HEK293 (cell line): ENCODE measurements at regions not wholly inside any gene's neighbourhood (a gene's known extent, or its start where the extent isn't known, plus 50 kb on each side); places are given as distances from the start of the nearest gene placed in this dataset.

Experiments
- CTCF ChIA-PET: fragments of 350-600 bp; formaldehyde crosslinking; extraction: SDS; loops from one replicate; lab custom pipeline; 2021; ENCODE audit warnings: antibody characterized with exemption; lab: Yijun Ruan, JAX
- POLR2A ChIA-PET: fragments of 300-600 bp; formaldehyde crosslinking; extraction: SDS; loops from one replicate; lab custom pipeline; 2020; ENCODE audit warnings: antibody characterized with exemption, inconsistent platforms; lab: Yijun Ruan, JAX
- H3K27ac ChIP-seq: fragments of 200-500 bp; sonication (Bioruptor generic); 2 replicates; pipeline ENCODE4 v1.5.1; 2014; ENCODE audit warnings: low read depth, low read length, control low read depth, inconsistent platforms; ENCODE audit errors: extremely low read depth
- H3K36me3 ChIP-seq, 2 experiments: fragments of 200-500 bp in 1 of 2; sonication (Bioruptor generic) in 1 of 2; 1 replicate in 1 of 2; 2 replicates in 1 of 2; pipeline ENCODE4 v1.5.1; 2014 to 2017; ENCODE audit warnings: inconsistent platforms in 2 of 2, low read length in 2 of 2; ENCODE audit not compliant: control insufficient read depth in 2 of 2, insufficient read depth in 1 of 2
- H3K4me1 ChIP-seq: fragments of 200-500 bp; sonication (Bioruptor generic); 2 replicates; pipeline ENCODE4 v1.5.1; 2014; ENCODE audit warnings: mild to moderate bottlenecking, low read length, inconsistent platforms; ENCODE audit not compliant: control insufficient read depth, insufficient read depth
- H3K4me3 ChIP-seq: 2 replicates; pipeline ENCODE4 v1.5.1; 2011; ENCODE audit warnings: low read depth, mild to moderate bottlenecking, control low read depth, low read length, moderate library complexity
- H3K9me3 ChIP-seq: fragments of 200-500 bp; sonication (Bioruptor generic); 2 replicates; pipeline ENCODE4 v1.5.1; 2014; ENCODE audit warnings: low read depth, low read length, inconsistent platforms; ENCODE audit not compliant: control insufficient read depth, insufficient read depth
- BCL6B ChIP-seq: fragments of 450-650 bp; formaldehyde crosslinking; IDR thresholded peaks from 2 replicates; pipeline ENCODE4 v1.5.1; 2017; ENCODE audit warnings: missing biosample characterization, missing genetic modification characterization
- FEZF1 ChIP-seq: fragments of 450-650 bp; formaldehyde crosslinking; IDR thresholded peaks from 2 replicates; pipeline ENCODE4 v1.5.1; 2016; ENCODE audit warnings: missing biosample characterization, missing genetic modification characterization
- HOXA7 ChIP-seq: sonication (generic); formaldehyde crosslinking; IDR thresholded peaks from 2 replicates; pipeline ENCODE4 v1.8.1; 2022; ENCODE audit warnings: missing genetic modification reagents, borderline replicate concordance
- KLF16 ChIP-seq: fragments of 450-650 bp; formaldehyde crosslinking; IDR thresholded peaks from 2 replicates; pipeline ENCODE4 v1.5.1; 2017; ENCODE audit warnings: missing biosample characterization, missing genetic modification characterization
- MZF1 ChIP-seq: fragments of 450-650 bp; formaldehyde crosslinking; IDR thresholded peaks from 2 replicates; pipeline ENCODE4 v1.5.1; 2017; ENCODE audit warnings: missing biosample characterization, missing genetic modification characterization, borderline replicate concordance
- SCRT1 ChIP-seq: fragments of 450-650 bp; formaldehyde crosslinking; IDR thresholded peaks from 2 replicates; pipeline ENCODE4 v1.5.1; 2016; ENCODE audit warnings: missing biosample characterization, missing genetic modification characterization, borderline replicate concordance
- TRIM28 ChIP-seq: IDR thresholded peaks from 2 replicates; pipeline ENCODE4 v1.6.1; 2011; ENCODE audit warnings: low read length, control low read depth, borderline replicate concordance
- YY2 ChIP-seq: fragments of 450-650 bp; formaldehyde crosslinking; IDR thresholded peaks from 2 replicates; pipeline ENCODE4 v1.5.1; 2016; ENCODE audit warnings: missing biosample characterization, missing genetic modification characterization
- ZBTB17 ChIP-seq: fragments of 450-650 bp; formaldehyde crosslinking; IDR thresholded peaks from 2 replicates; pipeline ENCODE4 v1.5.1; 2016; ENCODE audit warnings: missing biosample characterization, missing genetic modification characterization
- ZBTB20 ChIP-seq: fragments of 450-650 bp; formaldehyde crosslinking; IDR thresholded peaks from 2 replicates; pipeline ENCODE4 v1.5.1; 2016; ENCODE audit warnings: missing biosample characterization, missing genetic modification characterization
- ZNF138 ChIP-seq: fragments of 450-650 bp; formaldehyde crosslinking; IDR thresholded peaks from 2 replicates; pipeline ENCODE4 v1.5.1; 2016; ENCODE audit warnings: missing biosample characterization, missing genetic modification characterization, borderline replicate concordance
- ZNF202 ChIP-seq: fragments of 450-650 bp; formaldehyde crosslinking; IDR thresholded peaks from 2 replicates; pipeline ENCODE4 v1.5.1; 2016; ENCODE audit warnings: missing biosample characterization, missing genetic modification characterization, borderline replicate concordance
- ZNF23 ChIP-seq: fragments of 450-650 bp; formaldehyde crosslinking; IDR thresholded peaks from 2 replicates; pipeline ENCODE4 v1.5.1; 2016; ENCODE audit warnings: missing biosample characterization, missing genetic modification characterization, borderline replicate concordance
- ZNF24 ChIP-seq: fragments of 450-650 bp; formaldehyde crosslinking; IDR thresholded peaks from 2 replicates; pipeline ENCODE4 v1.5.1; 2016; ENCODE audit warnings: missing biosample characterization, missing genetic modification characterization
- ZNF280D ChIP-seq: fragments of 450-650 bp; formaldehyde crosslinking; IDR thresholded peaks from 2 replicates; pipeline ENCODE4 v1.5.1; 2016; ENCODE audit warnings: missing biosample characterization, missing genetic modification characterization
- ZNF311 ChIP-seq: fragments of 450-650 bp; formaldehyde crosslinking; IDR thresholded peaks from 2 replicates; pipeline ENCODE4 v1.5.1; 2017; ENCODE audit warnings: missing biosample characterization, missing genetic modification characterization, borderline replicate concordance
- ZNF394 ChIP-seq: fragments of 450-650 bp; formaldehyde crosslinking; IDR thresholded peaks from 2 replicates; pipeline ENCODE4 v1.5.1; 2016; ENCODE audit warnings: missing biosample characterization, missing genetic modification characterization, mild to moderate bottlenecking, moderate library complexity, borderline replicate concordance
- ZNF473 ChIP-seq: fragments of 450-650 bp; formaldehyde crosslinking; IDR thresholded peaks from 2 replicates; pipeline ENCODE4 v1.5.1; 2017; ENCODE audit warnings: missing biosample characterization, missing genetic modification characterization
- ZNF48 ChIP-seq: fragments of 450-650 bp; formaldehyde crosslinking; IDR thresholded peaks from 2 replicates; pipeline ENCODE4 v1.5.1; 2016; ENCODE audit warnings: missing biosample characterization, missing genetic modification characterization
- ZNF513 ChIP-seq: fragments of 450-650 bp; IDR thresholded peaks from 2 replicates; pipeline ENCODE4 v1.5.1; 2018; ENCODE audit warnings: missing biosample characterization, missing genetic modification characterization
- ZNF521 ChIP-seq: fragments of 450-650 bp; formaldehyde crosslinking; IDR thresholded peaks from 2 replicates; pipeline ENCODE4 v1.5.1; 2017; ENCODE audit warnings: missing biosample characterization, mild to moderate bottlenecking, missing genetic modification characterization
- ZNF530 ChIP-seq: fragments of 450-650 bp; formaldehyde crosslinking; IDR thresholded peaks from 2 replicates; pipeline ENCODE4 v1.5.1; 2016; ENCODE audit warnings: low read depth, missing biosample characterization, missing genetic modification characterization
- ZNF624 ChIP-seq: fragments of 450-650 bp; formaldehyde crosslinking; IDR thresholded peaks from 2 replicates; pipeline ENCODE4 v1.5.1; 2017; ENCODE audit warnings: missing biosample characterization, missing genetic modification characterization
- ZNF776 ChIP-seq: fragments of 450-650 bp; formaldehyde crosslinking; IDR thresholded peaks from 2 replicates; pipeline ENCODE4 v1.5.0; 2017; ENCODE audit warnings: missing biosample characterization, missing genetic modification characterization, borderline replicate concordance
- ZNF785 ChIP-seq: fragments of 450-650 bp; formaldehyde crosslinking; IDR thresholded peaks from 2 replicates; pipeline ENCODE4 v1.5.1; 2016; ENCODE audit warnings: missing biosample characterization, missing genetic modification characterization
- ZNF791 ChIP-seq: fragments of 450-650 bp; formaldehyde crosslinking; IDR thresholded peaks from 2 replicates; pipeline ENCODE4 v1.5.1; 2016; ENCODE audit warnings: missing biosample characterization, missing genetic modification characterization
- ZSCAN16 ChIP-seq: fragments of 450-650 bp; formaldehyde crosslinking; IDR thresholded peaks from 2 replicates; pipeline ENCODE4 v1.5.1; 2016; ENCODE audit warnings: missing biosample characterization, missing genetic modification characterization
- ZXDB ChIP-seq: fragments of 450-650 bp; formaldehyde crosslinking; IDR thresholded peaks from 2 replicates; pipeline ENCODE4 v1.5.1; 2016; ENCODE audit warnings: missing biosample characterization, missing genetic modification characterization

- Histone ChIP-seq H3K27ac (no peak overlapping the region), H3K4me3 (no peak overlapping the region), H3K4me1 (no peaks in the 10 kb centered on the region), H3K9me3 (no peaks in the 10 kb centered on the region), H3K36me3 (no peaks in the 10 kb centered on the region)
- TF ChIP-seq ZNF394 (tag by site-specific recombination) (no peak), SCRT1 (no peak), ZNF521 (tag by site-specific recombination) (no peak), ZNF473 (tag by site-specific recombination) (no peak), ZXDB (no peak), MZF1 (tag by site-specific recombination) (no peak), ZNF513 (tag by site-specific recombination) (no peak), ZNF785 (tag by site-specific recombination) (no peak), BCL6B (tag by site-specific recombination) (no peak), ZNF624 (tag by site-specific recombination) (no peak), ZNF311 (tag by site-specific recombination) (no peak), ZNF791 (no peak), FEZF1 (tag by site-specific recombination) (no peak), TRIM28 (no peak), ZNF776 (tag by site-specific recombination) (no peak), ZNF530 (tag by site-specific recombination) (no peak), ZNF24 (tag by site-specific recombination) (no peak), ZNF138 (no peak), ZNF23 (tag by site-specific recombination) (no peak), ZBTB20 (tag by site-specific recombination) (no peak)
- CTCF ChIA-PET, result no interaction called here
- POLR2A ChIA-PET, result no interaction called here
Observed at GRCh38 chr4:56208103-56208502, 179.2 kb downstream of the AASDH start.

GRCh38 chr4:56206258-56206657, 181.0 kb downstream of the AASDH start:
- no peak overlapping the region for H3K4me3 ChIP-seq
- H3K27ac ChIP-seq, result no peak overlapping the region
- ChIA-PET CTCF (no interaction called here), POLR2A (no interaction called here)
- H3K9me3 ChIP-seq, result no peaks in the 10 kb centered on the region
- TF ChIP-seq ZBTB17 (tag by site-specific recombination) (no peak), ZSCAN16 (tag by site-specific recombination) (no peak), ZNF202 (tag by site-specific recombination) (no peak), MZF1 (tag by site-specific recombination) (no peak), HOXA7 (CRISPR knock-in tag) (no peak), YY2 (tag by site-specific recombination) (no peak), ZNF48 (no peak), ZNF280D (tag by site-specific recombination) (no peak), KLF16 (tag by site-specific recombination) (no peak)
- H3K4me1 ChIP-seq, result no peaks in the 10 kb centered on the region
- no peaks in the 10 kb centered on the region for H3K36me3 ChIP-seq
